Activated CD8-positive, alpha-beta T cell treated with anti-CD3 and anti-CD28 coated beads for 36 hours (primary cell): ENCODE measurements at regions not wholly inside any gene's neighbourhood (a gene's known extent, or its start where the extent isn't known, plus 50 kb on each side); places are given as distances from the start of the nearest gene placed in this dataset.

Experiments
- ATAC-seq: fragments of 200-7000 bp; cut with Tn5 transposase; one replicate; pipeline ENCODE4 v1.10.0; 2021; ENCODE audit warnings: mild to moderate bottlenecking, moderate library complexity
- CTCF ChIA-PET: fragments of 350-600 bp; sonication (Branson Sonifier 250); formaldehyde crosslinking; loops from one replicate; lab custom pipeline; 2021; ENCODE audit warnings: antibody characterized with exemption; lab: Charles Lee
- POLR2A ChIA-PET: fragments of 350-600 bp; sonication (Branson Sonifier 250); formaldehyde crosslinking; loops from one replicate; lab custom pipeline; 2021; ENCODE audit warnings: antibody characterized with exemption; lab: Charles Lee
- DNase-seq: peaks from one replicate; pipeline ENCODE4 v3.0.0-alpha.2; 2020
- H3K27ac Mint-ChIP-seq: one replicate; pipeline ENCODE4 v1.8.0; 2021; ENCODE audit warnings: mild to moderate bottlenecking, mixed read lengths
- H3K27me3 Mint-ChIP-seq: one replicate; pipeline ENCODE4 v1.8.0; 2021; ENCODE audit warnings: mixed read lengths
- H3K36me3 Mint-ChIP-seq: one replicate; pipeline ENCODE4 v1.8.0; 2021; ENCODE audit warnings: low read depth, mixed read lengths
- H3K4me1 Mint-ChIP-seq: one replicate; pipeline ENCODE4 v1.8.0; 2021; ENCODE audit warnings: low read depth, mixed read lengths
- H3K4me3 Mint-ChIP-seq: one replicate; pipeline ENCODE4 v1.8.0; 2021; ENCODE audit warnings: mild to moderate bottlenecking, moderate library complexity, mixed read lengths
- H3K9me3 Mint-ChIP-seq: one replicate; pipeline ENCODE4 v1.8.0; 2021; ENCODE audit warnings: mixed read lengths
- CTCF ChIP-seq: fragments of 200-600 bp; IDR thresholded peaks from one replicate; pipeline ENCODE4 v1.8.0; 2022; ENCODE audit warnings: antibody characterized with exemption, mild to moderate bottlenecking
- intact Hi-C: fragments of 100-400 bp; cut with micrococcal nuclease; formaldehyde crosslinking; loops from one replicate; pipeline ENCODE4 v1.10.0; 2022

GRCh38 chr13:110789871-110790270 is 76.4 kb downstream of the ING1 start:
- ATAC-seq (no peak), DNase-seq (no peak)
- peaks cover 18% of the 10 kb centered on the region for H3K9me3 Mint-ChIP-seq
- intact Hi-C loops, result no loop called here
- no peak overlapping the region for H3K27ac Mint-ChIP-seq
- TF ChIP-seq CTCF, result no peak
- no peaks in the 10 kb centered on the region for H3K4me1 Mint-ChIP-seq
- H3K27me3 Mint-ChIP-seq, result peaks cover 6% of the 10 kb centered on the region
- peaks cover 6% of the 10 kb centered on the region for H3K36me3 Mint-ChIP-seq
- ChIA-PET CTCF (no interaction called here), POLR2A (no interaction called here)
- H3K4me3 Mint-ChIP-seq, result no peak overlapping the region

DNA sequence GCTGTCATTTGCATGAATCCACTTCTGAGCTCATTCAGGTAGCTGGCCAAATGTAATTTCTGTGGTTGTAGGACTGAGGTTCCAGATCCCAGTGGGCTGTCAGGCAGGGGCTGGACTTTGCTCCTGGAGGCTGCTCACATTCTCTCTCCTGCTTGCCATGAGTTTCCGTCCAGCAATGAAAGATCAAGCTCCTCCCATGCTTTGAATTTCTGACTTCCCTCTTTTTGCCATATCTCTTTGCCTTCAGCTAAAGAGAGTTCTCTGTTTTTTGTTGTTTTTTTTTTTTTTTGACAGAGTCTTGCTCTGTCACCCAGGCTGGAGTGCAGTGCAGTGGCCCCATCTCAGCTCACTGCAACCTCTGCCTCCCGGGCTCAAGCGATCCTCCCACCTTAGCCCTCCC is 76.9 kb downstream of the ING1 start:
- no peak for TF ChIP-seq CTCF
- POLR2A ChIA-PET, result no interaction called here
- intact Hi-C loops, result no loop called here
- Mint-ChIP-seq H3K4me1 (no peaks in the 10 kb centered on the region), H3K4me3 (no peak overlapping the region), H3K36me3 (peaks cover 6% of the 10 kb centered on the region), H3K27ac (no peak overlapping the region), H3K27me3 (peaks cover 8% of the 10 kb centered on the region), H3K9me3 (peaks cover 18% of the 10 kb centered on the region)
- CTCF ChIA-PET, result interaction anchor here (0.6 kb wide), 1 partner anchor 16 kb away, joined by 4 read pairs; no protein-coding TSS in a partner anchor
- DNase-seq, result no peak
- ATAC-seq, result no peak

- no peak for DNase-seq
- intact Hi-C loops, result no loop called here
- Mint-ChIP-seq H3K9me3 (peaks cover 18% of the 10 kb centered on the region), H3K4me1 (peaks cover 1% of the 10 kb centered on the region), H3K36me3 (peaks cover 6% of the 10 kb centered on the region), H3K27ac (no peak overlapping the region), H3K27me3 (peaks cover 20% of the 10 kb centered on the region), H3K4me3 (no peak overlapping the region)
- CTCF ChIA-PET, result interaction anchor here (1.3 to 1.7 kb wide), 2 partner anchors 24 to 201 kb away, joined by 4 to 5 read pairs; no protein-coding TSS in a partner anchor
- POLR2A ChIA-PET, result no interaction called here
- ATAC-seq, result no peak
- TF ChIP-seq CTCF, result no peak
Observed at GRCh38 chr13:110794209-110794608, 80.7 kb downstream of the ING1 start.

- Mint-ChIP-seq H3K27ac (no peak overlapping the region), H3K36me3 (peaks cover 4% of the 10 kb centered on the region), H3K9me3 (peaks cover 6% of the 10 kb centered on the region), H3K27me3 (peaks cover 39% of the 10 kb centered on the region), H3K4me1 (peaks cover 12% of the 10 kb centered on the region), H3K4me3 (no peak overlapping the region)
- intact Hi-C loops, result no loop called here
- no peak for DNase-seq
- ChIA-PET CTCF (interaction anchor here (0.9 to 1.0 kb wide), 2 partner anchors 21 to 203 kb away, joined by 3 read pairs; no protein-coding TSS in a partner anchor), POLR2A (interaction anchor here (1.3 kb wide), 1 partner anchor 13 kb away, joined by 4 read pairs; no protein-coding TSS in a partner anchor)
- ATAC-seq, result no peak
- TF ChIP-seq CTCF, result no peak
Observed at GRCh38 chr13:110797230-110797877, 83.9 kb downstream of the ING1 start.
